Keratinocyte (primary cell): ENCODE measurements at regions not wholly inside any gene's neighbourhood (a gene's known extent, or its start where the extent isn't known, plus 50 kb on each side); places are given as distances from the start of the nearest gene placed in this dataset.

ENCODE experiments used
- DNase-seq: peaks from one replicate; pipeline ENCODE4 v3.0.0-alpha.2; 2011; ENCODE audit warnings: low read depth, missing footprints, low spot score
- FAIRE-seq: peaks from 2 replicates; lab custom pipeline; 2011; peaks lifted over from hg19 to GRCh38; lab: Jason Lieb, UNC
- H2AFZ ChIP-seq: 2 replicates; pipeline ENCODE4 v1.6.0; 2012; ENCODE audit warnings: low read length, control low read depth, inconsistent platforms; ENCODE audit not compliant: control insufficient read depth
- H3K27ac ChIP-seq: 2 replicates; pipeline ENCODE4 v1.5.1; 2011; ENCODE audit warnings: low read length; ENCODE audit not compliant: control insufficient read depth, insufficient read depth
- H3K27me3 ChIP-seq: 3 replicates; pipeline ENCODE4 v1.6.0; 2011; ENCODE audit warnings: low read length; ENCODE audit not compliant: control insufficient read depth, insufficient read depth; ENCODE audit errors: extremely low read depth
- H3K36me3 ChIP-seq, 2 experiments: 2 replicates in 1 of 2; 3 replicates in 1 of 2; pipeline ENCODE4 v1.5.1; 2011; ENCODE audit warnings: low read length in 2 of 2, mild to moderate bottlenecking in 1 of 2; ENCODE audit not compliant: control insufficient read depth in 2 of 2, insufficient read depth in 2 of 2; ENCODE audit errors: extremely low read depth in 1 of 2
- H3K4me1 ChIP-seq: 3 replicates; pipeline ENCODE4 v1.5.1; 2011; ENCODE audit warnings: low read length; ENCODE audit not compliant: control insufficient read depth, insufficient read depth; ENCODE audit errors: extremely low read depth
- H3K4me2 ChIP-seq: 3 replicates; pipeline ENCODE4 v1.6.0; 2011; ENCODE audit warnings: low read depth, low read length; ENCODE audit not compliant: control insufficient read depth, insufficient read depth; ENCODE audit errors: extremely low read depth
- H3K4me3 ChIP-seq, 3 experiments: fragments of 200-600 bp in 1 of 3; sonication (generic) in 1 of 3; 2 replicates in 2 of 3; 3 replicates in 1 of 3; pipeline ENCODE4 v1.5.1; 2011 to 2016; ENCODE audit warnings: low read length in 3 of 3, mild to moderate bottlenecking in 3 of 3, control low read depth in 2 of 3, inconsistent platforms in 1 of 3, low read depth in 1 of 3, mixed read lengths in 1 of 3, mixed run types in 1 of 3, moderate library complexity in 1 of 3; ENCODE audit not compliant: control insufficient read depth in 2 of 3, insufficient read depth in 2 of 3; ENCODE audit errors: extremely low read depth in 1 of 3
- H3K79me2 ChIP-seq: 2 replicates; pipeline ENCODE4 v1.6.0; 2012; ENCODE audit warnings: low read length; ENCODE audit not compliant: control insufficient read depth, insufficient read depth
- H3K9ac ChIP-seq: 3 replicates; pipeline ENCODE4 v1.6.0; 2011; ENCODE audit warnings: low read length; ENCODE audit not compliant: control insufficient read depth, insufficient read depth; ENCODE audit errors: extremely low read depth
- H3K9me1 ChIP-seq: 3 replicates; pipeline ENCODE4 v1.6.0; 2011; ENCODE audit warnings: low read length; ENCODE audit not compliant: control insufficient read depth, insufficient read depth; ENCODE audit errors: extremely low read depth
- H3K9me3 ChIP-seq: 2 replicates; pipeline ENCODE4 v1.5.1; 2012; ENCODE audit warnings: low read depth, low read length; ENCODE audit not compliant: control insufficient read depth
- H4K20me1 ChIP-seq: 3 replicates; pipeline ENCODE4 v1.6.0; 2011; ENCODE audit warnings: low read length; ENCODE audit not compliant: control insufficient read depth, insufficient read depth; ENCODE audit errors: extremely low read depth
- EZH2 ChIP-seq: IDR thresholded peaks from one replicate; pipeline ENCODE4 v1.6.1; 2012; ENCODE audit warnings: inconsistent platforms, mild to moderate bottlenecking, low read length, moderate library complexity
- dilution Hi-C: fragments of 300-500 bp; cut with MboI; formaldehyde crosslinking; loops from one replicate; pipeline ENCODE4 v1.7.0; 2020; ENCODE audit warnings: low sequenced_read_pairs; ENCODE audit not compliant: extremely low pct_ligation_motif_present
- TF ChIP-seq, protein P1 (sequence below), 3 experiments: IDR thresholded peaks in 1 of 3; conservative IDR thresholded peaks in 1 of 3; optimal IDR thresholded peaks in 1 of 3; 2 replicates in 2 of 3; 3 replicates in 1 of 3; pipeline versions ENCODE3 to v1.5.1; 2011; ENCODE audit warnings: low read length in 3 of 3, mild to moderate bottlenecking in 3 of 3, moderate library complexity in 2 of 3, control low read depth in 1 of 3, inconsistent platforms in 1 of 3; ENCODE audit not compliant: insufficient read depth in 2 of 3; ENCODE audit errors: extremely low read depth in 1 of 3

DNA sequence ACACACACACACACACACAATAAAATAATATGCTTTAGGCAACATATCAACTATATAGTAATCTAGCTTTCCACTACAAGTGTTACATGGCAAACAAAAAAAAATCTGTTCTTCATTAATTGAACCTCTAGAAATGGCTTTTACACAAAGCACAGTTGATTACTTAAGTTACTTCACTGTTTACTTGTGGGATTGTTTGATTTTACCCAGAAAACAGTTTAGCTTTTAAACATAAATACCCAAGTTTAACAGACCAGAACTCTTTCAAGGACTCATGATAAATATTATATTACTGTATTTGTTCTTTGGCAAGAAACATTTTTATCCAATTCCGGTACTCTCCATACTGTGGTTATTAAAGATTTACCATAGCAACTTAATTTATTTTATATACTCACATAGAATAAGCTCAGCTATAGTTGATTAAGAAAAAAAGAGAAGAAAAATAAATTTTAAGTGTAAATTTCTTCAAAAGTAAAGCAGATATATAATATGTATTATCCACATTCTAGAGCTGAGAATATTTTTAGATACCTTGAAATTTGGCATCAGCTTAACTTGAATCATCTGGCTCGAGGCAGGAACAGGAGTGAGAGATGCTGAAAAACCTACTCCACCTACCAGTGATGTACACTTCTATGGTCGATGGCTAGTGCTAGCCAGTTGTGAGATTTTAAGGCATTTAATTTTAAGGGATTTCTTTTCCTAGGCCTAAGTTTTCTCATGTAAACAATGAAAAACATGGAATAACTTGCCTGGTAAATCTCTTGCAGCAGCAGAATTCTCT lies 126.0 kb downstream of the BTG1 start:
- dilution Hi-C loops, result no loop called here
- H3K9ac ChIP-seq, result no peak overlapping the region
- H3K79me2 ChIP-seq, result no peaks in the 10 kb centered on the region
- H3K9me1 ChIP-seq, result no peaks in the 10 kb centered on the region
- no peaks in the 10 kb centered on the region for H3K27me3 ChIP-seq
- H4K20me1 ChIP-seq, result no peaks in the 10 kb centered on the region
- FAIRE-seq, result no peak
- H2AFZ ChIP-seq, result no peak overlapping the region
- H3K9me3 ChIP-seq, result no peaks in the 10 kb centered on the region
- no peak overlapping the region for H3K27ac ChIP-seq
- no peak overlapping the region for H3K4me2 ChIP-seq
- no peak for DNase-seq
- no peak for TF ChIP-seq EZH2
- TF ChIP-seq, protein P1, sequence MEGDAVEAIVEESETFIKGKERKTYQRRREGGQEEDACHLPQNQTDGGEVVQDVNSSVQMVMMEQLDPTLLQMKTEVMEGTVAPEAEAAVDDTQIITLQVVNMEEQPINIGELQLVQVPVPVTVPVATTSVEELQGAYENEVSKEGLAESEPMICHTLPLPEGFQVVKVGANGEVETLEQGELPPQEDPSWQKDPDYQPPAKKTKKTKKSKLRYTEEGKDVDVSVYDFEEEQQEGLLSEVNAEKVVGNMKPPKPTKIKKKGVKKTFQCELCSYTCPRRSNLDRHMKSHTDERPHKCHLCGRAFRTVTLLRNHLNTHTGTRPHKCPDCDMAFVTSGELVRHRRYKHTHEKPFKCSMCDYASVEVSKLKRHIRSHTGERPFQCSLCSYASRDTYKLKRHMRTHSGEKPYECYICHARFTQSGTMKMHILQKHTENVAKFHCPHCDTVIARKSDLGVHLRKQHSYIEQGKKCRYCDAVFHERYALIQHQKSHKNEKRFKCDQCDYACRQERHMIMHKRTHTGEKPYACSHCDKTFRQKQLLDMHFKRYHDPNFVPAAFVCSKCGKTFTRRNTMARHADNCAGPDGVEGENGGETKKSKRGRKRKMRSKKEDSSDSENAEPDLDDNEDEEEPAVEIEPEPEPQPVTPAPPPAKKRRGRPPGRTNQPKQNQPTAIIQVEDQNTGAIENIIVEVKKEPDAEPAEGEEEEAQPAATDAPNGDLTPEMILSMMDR (optimal IDR thresholded peaks at IDR 0.05 in 1 of 3, IDR thresholded peaks at IDR 0.05 in 1 of 3, conservative IDR thresholded peaks at IDR 0.05 in 1 of 3; ENCODE audit: extremely low read depth in 1 of 3, insufficient read depth in 2 of 3, low read length in 3 of 3), result no peak
- no peaks in the 10 kb centered on the region for H3K36me3 ChIP-seq
- no peak overlapping the region for H3K4me3 ChIP-seq
- H3K4me1 ChIP-seq, result no peaks in the 10 kb centered on the region

DNA sequence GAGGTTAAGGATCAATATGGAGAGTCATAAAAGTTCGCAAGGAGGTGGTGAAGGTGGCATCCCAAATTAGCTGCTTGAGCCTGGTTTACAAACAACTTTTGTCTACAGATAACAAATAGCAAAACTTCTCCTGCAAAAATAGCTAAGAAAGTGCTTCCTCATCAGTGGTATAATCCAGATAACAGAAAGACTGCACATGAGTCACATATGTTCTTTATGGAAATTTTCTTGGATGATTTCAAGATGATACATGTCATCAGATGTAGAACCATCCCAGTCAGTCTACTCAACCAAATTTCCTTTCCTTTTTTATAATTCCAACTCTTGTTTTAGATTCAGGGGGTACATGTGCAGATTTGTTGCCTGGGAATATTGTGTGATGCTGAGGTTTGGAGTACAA lies 133.0 kb downstream of the BTG1 start:
- Histone ChIP-seq H4K20me1 (no peaks in the 10 kb centered on the region), H2AFZ (no peak overlapping the region), H3K36me3 (no peaks in the 10 kb centered on the region), H3K9ac (no peak overlapping the region), H3K9me1 (no peaks in the 10 kb centered on the region), H3K9me3 (no peaks in the 10 kb centered on the region), H3K27me3 (no peaks in the 10 kb centered on the region), H3K4me3 (no peak overlapping the region), H3K79me2 (no peaks in the 10 kb centered on the region), H3K27ac (no peak overlapping the region), H3K4me1 (no peaks in the 10 kb centered on the region), H3K4me2 (no peak overlapping the region)
- no peak for TF ChIP-seq EZH2
- TF ChIP-seq, protein P1 (optimal IDR thresholded peaks at IDR 0.05 in 1 of 3, IDR thresholded peaks at IDR 0.05 in 1 of 3, conservative IDR thresholded peaks at IDR 0.05 in 1 of 3; ENCODE audit: extremely low read depth in 1 of 3, insufficient read depth in 2 of 3, low read length in 3 of 3), result no peak
- dilution Hi-C loops, result no loop called here
- DNase-seq (no peak), FAIRE-seq (no peak)
